Liver (tissue), 3 donors: ENCODE measurements at regions not wholly inside any gene's neighbourhood (a gene's known extent, or its start where the extent isn't known, plus 50 kb on each side); places are given as distances from the start of the nearest gene placed in this dataset.

Experiments
- ATF3 ChIP-seq: IDR thresholded peaks from 2 replicates; pipeline ENCODE4 v1.6.1; 2016; ENCODE audit warnings: antibody characterized with exemption
- EGR1 ChIP-seq, 2 donors: IDR thresholded peaks; 2 replicates each; pipeline ENCODE4 v1.6.1; 2016 to 2018; ENCODE audit warnings: antibody characterized with exemption in 2 of 2, low read depth in 2 of 2
- GABPA ChIP-seq, 2 donors: IDR thresholded peaks in 1 of 2; conservative IDR thresholded peaks in 1 of 2; 2 replicates each; pipeline ENCODE4 v1.6.1; 2016; ENCODE audit warnings: antibody characterized with exemption in 2 of 2, mild to moderate bottlenecking in 1 of 2, moderate library complexity in 1 of 2
- JUND ChIP-seq, 2 donors: IDR thresholded peaks; 2 replicates each; pipeline ENCODE4 v1.6.1; 2016; ENCODE audit warnings: antibody characterized with exemption in 2 of 2
- MAX ChIP-seq: IDR thresholded peaks from 2 replicates; pipeline ENCODE4 v1.6.1; 2016; ENCODE audit warnings: antibody characterized with exemption
- NR2F2 ChIP-seq: IDR thresholded peaks from 2 replicates; pipeline ENCODE4 v1.6.1; 2016; ENCODE audit warnings: antibody characterized with exemption
- RAD21 ChIP-seq, 2 donors: IDR thresholded peaks; 2 replicates each; pipeline ENCODE4 v1.6.1; 2016; ENCODE audit warnings: antibody characterized with exemption in 2 of 2, mild to moderate bottlenecking in 2 of 2
- RXRA ChIP-seq, 2 donors: IDR thresholded peaks; 2 replicates each; pipeline ENCODE4 v1.6.1; 2017 to 2018; ENCODE audit warnings: antibody characterized with exemption in 2 of 2, mild to moderate bottlenecking in 1 of 2
- TAF1 ChIP-seq: conservative IDR thresholded peaks from 2 replicates; pipeline ENCODE4 v1.6.1; 2016; ENCODE audit warnings: antibody characterized with exemption, mild to moderate bottlenecking
- YY1 ChIP-seq: IDR thresholded peaks from 2 replicates; pipeline ENCODE4 v1.6.1; 2016; ENCODE audit warnings: antibody characterized with exemption, mild to moderate bottlenecking
- ZBTB33 ChIP-seq: IDR thresholded peaks from 2 replicates; pipeline ENCODE4 v1.6.1; 2016; ENCODE audit warnings: antibody characterized with exemption
- TF ChIP-seq, protein P1 (sequence below): fragments of 150-350 bp; IDR thresholded peaks from 2 replicates; pipeline ENCODE4 v1.5.1; 2017; ENCODE audit warnings: improper control_type of control experiment, low read depth, low read length; ENCODE audit not compliant: missing input control
- TF ChIP-seq, protein P2 (sequence below): IDR thresholded peaks from 2 replicates; pipeline ENCODE4 v1.6.1; 2016; ENCODE audit warnings: antibody characterized with exemption, mild to moderate bottlenecking
- donor health status: healthy.
- donor health status: healthy.

DNA sequence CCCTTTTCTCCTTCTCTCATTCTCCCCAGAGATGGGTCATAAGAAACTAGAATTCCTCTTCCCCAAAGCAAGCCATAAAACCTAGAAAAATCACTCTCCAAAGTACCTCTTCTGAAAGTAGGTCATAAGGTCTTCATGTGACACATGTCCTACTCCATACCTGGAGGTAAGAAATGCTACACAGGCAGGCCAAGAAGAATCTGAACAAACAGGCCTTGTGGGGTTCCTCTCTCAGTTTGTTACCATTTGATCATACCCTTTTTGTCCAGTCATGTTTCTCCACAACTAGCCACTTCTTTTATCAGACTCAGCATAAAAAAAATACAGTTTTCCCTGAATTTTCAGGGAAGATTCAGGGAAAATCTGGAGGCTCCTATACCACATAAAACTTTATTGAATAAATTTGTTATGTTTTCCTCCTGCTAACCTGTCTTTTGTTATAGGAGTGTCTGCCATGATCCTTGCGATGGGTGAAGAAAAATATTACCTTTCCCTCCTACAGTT, 134.4 kb upstream of the LMO4 start:
- TF ChIP-seq EGR1 (IDR thresholded peaks at IDR 0.05; ENCODE audit: low read depth in 2 of 2) (no peak), JUND (IDR thresholded peaks at IDR 0.05) (no peak), MAX (no peak), RAD21 (IDR thresholded peaks at IDR 0.05) (no peak), TAF1 (no peak), YY1 (no peak), RXRA (IDR thresholded peaks at IDR 0.05) (no peak), GABPA (IDR thresholded peaks at IDR 0.05 in 1 of 2, conservative IDR thresholded peaks at IDR 0.05 in 1 of 2) (no peak), ATF3 (no peak), NR2F2 (no peak), ZBTB33 (no peak)
- TF ChIP-seq, protein P1, sequence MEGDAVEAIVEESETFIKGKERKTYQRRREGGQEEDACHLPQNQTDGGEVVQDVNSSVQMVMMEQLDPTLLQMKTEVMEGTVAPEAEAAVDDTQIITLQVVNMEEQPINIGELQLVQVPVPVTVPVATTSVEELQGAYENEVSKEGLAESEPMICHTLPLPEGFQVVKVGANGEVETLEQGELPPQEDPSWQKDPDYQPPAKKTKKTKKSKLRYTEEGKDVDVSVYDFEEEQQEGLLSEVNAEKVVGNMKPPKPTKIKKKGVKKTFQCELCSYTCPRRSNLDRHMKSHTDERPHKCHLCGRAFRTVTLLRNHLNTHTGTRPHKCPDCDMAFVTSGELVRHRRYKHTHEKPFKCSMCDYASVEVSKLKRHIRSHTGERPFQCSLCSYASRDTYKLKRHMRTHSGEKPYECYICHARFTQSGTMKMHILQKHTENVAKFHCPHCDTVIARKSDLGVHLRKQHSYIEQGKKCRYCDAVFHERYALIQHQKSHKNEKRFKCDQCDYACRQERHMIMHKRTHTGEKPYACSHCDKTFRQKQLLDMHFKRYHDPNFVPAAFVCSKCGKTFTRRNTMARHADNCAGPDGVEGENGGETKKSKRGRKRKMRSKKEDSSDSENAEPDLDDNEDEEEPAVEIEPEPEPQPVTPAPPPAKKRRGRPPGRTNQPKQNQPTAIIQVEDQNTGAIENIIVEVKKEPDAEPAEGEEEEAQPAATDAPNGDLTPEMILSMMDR = no peak
- TF ChIP-seq, protein P2, sequence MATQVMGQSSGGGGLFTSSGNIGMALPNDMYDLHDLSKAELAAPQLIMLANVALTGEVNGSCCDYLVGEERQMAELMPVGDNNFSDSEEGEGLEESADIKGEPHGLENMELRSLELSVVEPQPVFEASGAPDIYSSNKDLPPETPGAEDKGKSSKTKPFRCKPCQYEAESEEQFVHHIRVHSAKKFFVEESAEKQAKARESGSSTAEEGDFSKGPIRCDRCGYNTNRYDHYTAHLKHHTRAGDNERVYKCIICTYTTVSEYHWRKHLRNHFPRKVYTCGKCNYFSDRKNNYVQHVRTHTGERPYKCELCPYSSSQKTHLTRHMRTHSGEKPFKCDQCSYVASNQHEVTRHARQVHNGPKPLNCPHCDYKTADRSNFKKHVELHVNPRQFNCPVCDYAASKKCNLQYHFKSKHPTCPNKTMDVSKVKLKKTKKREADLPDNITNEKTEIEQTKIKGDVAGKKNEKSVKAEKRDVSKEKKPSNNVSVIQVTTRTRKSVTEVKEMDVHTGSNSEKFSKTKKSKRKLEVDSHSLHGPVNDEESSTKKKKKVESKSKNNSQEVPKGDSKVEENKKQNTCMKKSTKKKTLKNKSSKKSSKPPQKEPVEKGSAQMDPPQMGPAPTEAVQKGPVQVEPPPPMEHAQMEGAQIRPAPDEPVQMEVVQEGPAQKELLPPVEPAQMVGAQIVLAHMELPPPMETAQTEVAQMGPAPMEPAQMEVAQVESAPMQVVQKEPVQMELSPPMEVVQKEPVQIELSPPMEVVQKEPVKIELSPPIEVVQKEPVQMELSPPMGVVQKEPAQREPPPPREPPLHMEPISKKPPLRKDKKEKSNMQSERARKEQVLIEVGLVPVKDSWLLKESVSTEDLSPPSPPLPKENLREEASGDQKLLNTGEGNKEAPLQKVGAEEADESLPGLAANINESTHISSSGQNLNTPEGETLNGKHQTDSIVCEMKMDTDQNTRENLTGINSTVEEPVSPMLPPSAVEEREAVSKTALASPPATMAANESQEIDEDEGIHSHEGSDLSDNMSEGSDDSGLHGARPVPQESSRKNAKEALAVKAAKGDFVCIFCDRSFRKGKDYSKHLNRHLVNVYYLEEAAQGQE = no peak
